Small intestine (tissue), 7 donors: ENCODE measurements at regions not wholly inside any gene's neighbourhood (a gene's known extent, or its start where the extent isn't known, plus 50 kb on each side); places are given as distances from the start of the nearest gene placed in this dataset.

Experiments used
- DNase-seq, 2 donors: peaks; one replicate each; pipeline versions ENCODE4 v3.0.0 to v3.0.0-alpha.2; 2013
- FAIRE-seq: peaks from 2 replicates; lab custom pipeline; 2012; peaks lifted over from hg19 to GRCh38; lab: Jason Lieb, UNC
- H3K27ac ChIP-seq, 3 donors: one replicate each; pipeline ENCODE4 v1.5.1; 2013; ENCODE audit warnings: low read length in 2 of 3, mild to moderate bottlenecking in 2 of 3, control low read depth in 1 of 3, inconsistent platforms in 1 of 3, low read depth in 1 of 3, moderate library complexity in 1 of 3
- H3K27me3 ChIP-seq, 3 donors: one replicate each; pipeline ENCODE4 v1.6.1; 2013; ENCODE audit warnings: low read length in 3 of 3, inconsistent platforms in 1 of 3; ENCODE audit not compliant: control insufficient read depth in 3 of 3, insufficient read depth in 3 of 3
- H3K36me3 ChIP-seq, 3 donors: one replicate each; pipeline ENCODE4 v1.6.1; 2013; ENCODE audit warnings: low read length in 3 of 3, inconsistent platforms in 1 of 3, low read depth in 1 of 3, mild to moderate bottlenecking in 1 of 3, moderate library complexity in 1 of 3; ENCODE audit not compliant: control insufficient read depth in 3 of 3, insufficient read depth in 2 of 3
- H3K4me1 ChIP-seq, 3 donors: one replicate each; pipeline ENCODE4 v1.6.1; 2013; ENCODE audit warnings: low read length in 2 of 3, inconsistent platforms in 1 of 3, low read depth in 1 of 3, mild to moderate bottlenecking in 1 of 3, moderate library complexity in 1 of 3; ENCODE audit not compliant: control insufficient read depth in 3 of 3, insufficient read depth in 2 of 3
- H3K4me3 ChIP-seq, 3 donors: one replicate each; pipeline ENCODE4 v1.5.1; 2013; ENCODE audit warnings: low read length in 3 of 3, control low read depth in 1 of 3, inconsistent platforms in 1 of 3, low read depth in 1 of 3, mild to moderate bottlenecking in 1 of 3, moderate library complexity in 1 of 3
- H3K9me3 ChIP-seq, 2 donors: one replicate each; pipeline ENCODE4 v1.6.1; 2013; ENCODE audit warnings: low read depth in 1 of 2, low read length in 1 of 2; ENCODE audit not compliant: control insufficient read depth in 2 of 2, insufficient read depth in 1 of 2
- WGBS, 3 donors: extraction: QIAGEN DNeasy Blood & Tissue Kit; methylation state at CpG; one replicate each; pipeline ENCODE4 v1.1.7; 2013; 5-methylcytosine and 5-hydroxymethylcytosine counted together
- donor health status: healthy with polysubstance abuse.
- donor health status: control.
- donor health status: control.
- donor health status: Bipolar disorder and iron deficiency.
- donor health status: healthy.

DNA sequence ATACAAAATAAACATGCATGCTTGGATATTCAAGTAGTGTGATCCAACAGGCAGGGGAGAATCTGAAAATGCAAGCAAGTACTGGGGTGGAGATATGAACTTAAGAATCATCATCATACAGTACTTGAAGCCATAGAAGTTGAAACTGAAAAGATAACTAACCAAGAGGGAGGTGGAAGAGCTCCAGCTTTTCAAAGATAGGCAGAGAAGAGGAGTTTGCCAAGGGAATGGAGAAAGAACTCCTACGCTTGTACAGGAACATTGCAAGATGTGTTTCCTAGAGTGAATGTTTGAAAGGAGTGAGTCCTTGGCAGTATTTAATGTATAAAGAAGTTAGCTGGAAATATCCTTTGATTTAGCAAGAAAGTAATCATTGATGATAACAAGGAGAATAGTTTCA, 106.2 kb upstream of the FRMPD4 start:
- no peaks in the 10 kb centered on the region for H3K9me3 ChIP-seq
- FAIRE-seq (no peak), DNase-seq (no peak)
- no peaks in the 10 kb centered on the region for H3K4me1 ChIP-seq
- WGBS, 3 donors: 86 to 89% (median 89%) methylated on average over 1 of the region's 1 CpG
- H3K4me3 ChIP-seq: no peak overlapping the region
- no peaks in the 10 kb centered on the region for H3K27me3 ChIP-seq
- no peaks in the 10 kb centered on the region for H3K36me3 ChIP-seq
- H3K27ac ChIP-seq: no peak overlapping the region

- Histone ChIP-seq H3K4me3 (no peak overlapping the region), H3K27me3 (no peaks in the 10 kb centered on the region), H3K36me3 (no peaks in the 10 kb centered on the region), H3K4me1 (no peaks in the 10 kb centered on the region), H3K9me3 (no peaks in the 10 kb centered on the region), H3K27ac (no peak overlapping the region)
- 68 to 82% (median 82%) methylated on average over 6 of the region's 6 CpGs for WGBS, 3 donors
- FAIRE-seq (no peak), DNase-seq (no peak)
These were observed 103.5 kb upstream of the FRMPD4 start for GRCh38 chrX:12034741-12035140.

DNA sequence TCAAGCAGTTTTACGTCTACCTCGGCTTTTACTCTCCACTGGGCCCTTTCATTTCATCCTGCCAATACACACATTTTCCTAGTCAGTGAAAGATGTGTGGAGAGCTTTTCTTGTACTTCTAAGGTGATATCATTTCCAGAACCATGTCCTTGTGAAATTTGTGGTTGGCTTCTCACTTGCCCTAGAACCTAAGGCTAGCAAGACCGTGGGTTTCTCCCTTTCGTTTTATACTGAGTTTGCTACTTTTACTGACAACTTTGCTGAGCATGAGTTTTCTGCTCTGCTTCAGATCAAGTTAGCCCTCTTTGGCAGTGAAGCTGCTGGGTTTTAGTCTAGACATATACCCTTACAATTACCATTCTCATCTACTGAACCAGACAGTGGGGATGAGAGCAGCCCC, 95.7 kb upstream of the FRMPD4 start:
- Histone ChIP-seq H3K4me3 (no peak overlapping the region), H3K27me3 (no peaks in the 10 kb centered on the region), H3K9me3 (no peaks in the 10 kb centered on the region), H3K27ac (no peak overlapping the region), H3K36me3 (no peaks in the 10 kb centered on the region), H3K4me1 (no peaks in the 10 kb centered on the region)
- FAIRE-seq: no peak
- WGBS, 3 donors: 76 to 89% (median 86%) methylated on average over 4 of the region's 4 CpGs
- no peak for DNase-seq

- DNase-seq (no peak), FAIRE-seq (no peak)
- Histone ChIP-seq H3K4me3 (no peak overlapping the region), H3K4me1 (no peaks in the 10 kb centered on the region), H3K9me3 (no peaks in the 10 kb centered on the region), H3K27me3 (no peaks in the 10 kb centered on the region), H3K27ac (no peak overlapping the region), H3K36me3 (no peaks in the 10 kb centered on the region)
- 72 to 79% (median 72%) methylated on average over 1 of the region's 1 CpG for WGBS, 3 donors
These were observed 86.2 kb upstream of the FRMPD4 start for GRCh38 chrX:12052109-12052508.

GRCh38 chrX:12058087-12058486, 80.2 kb upstream of the FRMPD4 start:
- Histone ChIP-seq H3K4me1 (no peaks in the 10 kb centered on the region), H3K27ac (no peak overlapping the region), H3K4me3 (no peak overlapping the region), H3K36me3 (no peaks in the 10 kb centered on the region), H3K27me3 (no peaks in the 10 kb centered on the region), H3K9me3 (no peaks in the 10 kb centered on the region)
- 55 to 65% (median 61%) methylated on average over 4 of the region's 4 CpGs for WGBS, 3 donors
- FAIRE-seq: no peak
- no peak for DNase-seq

DNA sequence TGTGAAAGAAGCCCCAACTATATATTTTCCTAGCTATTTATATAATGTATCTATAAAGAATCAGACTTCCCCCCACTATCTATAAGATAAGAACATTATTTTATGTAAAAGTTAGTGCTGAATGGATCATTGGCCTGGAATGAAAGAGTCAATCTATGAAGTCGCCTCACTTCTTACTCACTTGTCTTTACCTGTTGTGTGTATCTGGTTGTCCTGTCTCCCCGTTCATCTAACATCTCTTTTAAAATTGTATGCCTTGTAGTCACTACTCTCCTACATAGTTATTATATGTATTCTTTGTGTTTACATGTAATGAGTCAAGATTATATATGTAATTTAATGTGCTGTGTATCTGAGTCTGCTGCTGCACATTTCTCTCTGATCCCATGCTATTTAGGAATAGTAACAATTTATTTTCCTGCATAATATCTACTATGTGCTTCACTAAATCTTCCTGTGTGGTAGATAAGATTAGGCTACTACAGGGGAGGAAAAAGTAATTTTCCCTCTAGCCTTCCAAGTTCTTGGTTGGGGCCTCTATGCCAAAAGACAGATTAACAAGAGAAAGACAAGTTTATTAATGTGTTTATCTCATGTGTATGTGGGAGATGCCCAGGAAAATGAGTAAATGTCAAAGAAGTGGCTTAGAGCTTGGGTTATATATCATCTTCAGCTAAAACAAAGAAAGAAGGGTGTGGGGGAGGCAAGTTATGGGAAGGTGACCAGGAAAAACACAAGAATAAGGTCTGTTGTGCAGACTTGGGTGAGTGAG, 77.6 kb upstream of the FRMPD4 start:
- Histone ChIP-seq H3K4me1 (no peaks in the 10 kb centered on the region), H3K9me3 (no peaks in the 10 kb centered on the region), H3K27ac (no peak overlapping the region), H3K36me3 (no peaks in the 10 kb centered on the region), H3K27me3 (no peaks in the 10 kb centered on the region), H3K4me3 (no peak overlapping the region)
- 75 to 87% (median 87%) methylated on average over 2 of the region's 2 CpGs for WGBS, 3 donors
- FAIRE-seq: no peak
- no peak for DNase-seq

DNA sequence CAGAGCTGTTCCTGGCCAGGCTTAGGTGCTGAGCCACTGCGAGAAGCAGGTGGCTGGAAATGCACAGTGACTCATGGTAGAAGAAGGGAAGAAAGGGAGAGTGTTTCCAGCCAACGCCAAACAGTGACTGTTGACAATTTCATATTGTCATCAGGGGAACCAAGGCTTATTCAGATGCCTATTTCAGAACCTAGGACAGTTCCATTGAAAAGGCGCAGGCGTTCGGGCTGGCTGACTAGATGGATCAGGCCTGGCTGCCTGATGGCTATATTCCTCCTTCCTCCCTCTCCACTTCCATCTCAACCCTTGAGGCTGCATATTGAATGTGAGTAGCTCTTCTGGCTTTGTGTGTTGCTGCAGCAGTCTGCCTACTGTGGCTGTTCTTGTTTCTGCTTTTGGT, 73.0 kb upstream of the FRMPD4 start:
- Histone ChIP-seq H3K27ac (no peak overlapping the region), H3K4me1 (no peaks in the 10 kb centered on the region), H3K9me3 (no peaks in the 10 kb centered on the region), H3K4me3 (no peak overlapping the region), H3K27me3 (no peaks in the 10 kb centered on the region), H3K36me3 (no peaks in the 10 kb centered on the region)
- peak in 1 of 2 donors; percentile 5 for DNase-seq
- whole genome bisulfite sequencing, 3 donors: 29 to 39% (median 37%) methylated on average over 5 of the region's 5 CpGs
- no peak for FAIRE-seq

GRCh38 chrX:12076046-12076445, 62.2 kb upstream of the FRMPD4 start:
- H3K36me3 ChIP-seq: no peaks in the 10 kb centered on the region
- no peak for DNase-seq
- H3K27me3 ChIP-seq: no peaks in the 10 kb centered on the region
- FAIRE-seq: no peak
- no peaks in the 10 kb centered on the region for H3K4me1 ChIP-seq
- WGBS, 3 donors: 49 to 61% (median 61%) methylated on average over 5 of the region's 5 CpGs
- H3K9me3 ChIP-seq: no peaks in the 10 kb centered on the region
- H3K27ac ChIP-seq: no peak overlapping the region
- no peak overlapping the region for H3K4me3 ChIP-seq

DNA sequence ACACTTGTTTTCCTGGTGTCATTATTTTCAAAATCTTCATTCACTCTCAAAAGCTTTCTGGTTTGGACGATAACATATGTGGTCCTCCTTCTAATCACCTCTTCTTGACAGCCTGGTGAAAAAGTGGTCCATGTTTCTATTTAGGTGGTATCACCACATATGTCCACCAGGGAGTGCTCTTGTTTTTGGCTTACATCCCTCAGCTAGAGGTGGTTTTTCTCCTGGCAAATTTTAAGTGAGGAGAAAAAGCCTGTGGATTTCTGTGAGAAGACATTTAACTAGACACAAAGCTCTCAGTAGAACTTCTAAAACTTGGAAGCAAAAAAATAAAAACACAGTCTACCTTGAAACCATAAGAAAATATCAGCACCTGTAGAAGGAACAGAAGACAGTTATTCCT, 58.0 kb upstream of the FRMPD4 start:
- DNase-seq: peak; percentile 0 to 11
- Histone ChIP-seq H3K9me3 (no peaks in the 10 kb centered on the region), H3K4me1 (no peaks in the 10 kb centered on the region), H3K27me3 (no peaks in the 10 kb centered on the region), H3K4me3 (no peak overlapping the region), H3K27ac (no peak overlapping the region), H3K36me3 (no peaks in the 10 kb centered on the region)
- no peak for FAIRE-seq
- 8 to 11% (median 9%) methylated on average over 1 of the region's 1 CpG for WGBS, 3 donors
